Fibroblast of lung (primary cell): ENCODE measurements at regions not wholly inside any gene's neighbourhood (a gene's known extent, or its start where the extent isn't known, plus 50 kb on each side); places are given as distances from the start of the nearest gene placed in this dataset.

Experiments used
- DNase-seq, 2 donors: peaks; one replicate each; pipeline versions ENCODE4 v3.0.0 to v3.0.0-alpha.2; 2010; ENCODE audit warnings: low read depth in 2 of 2
- H2AFZ ChIP-seq: 2 replicates; pipeline ENCODE4 v1.5.1; 2012; ENCODE audit warnings: low read length, control low read depth, inconsistent platforms
- H3K27ac ChIP-seq: 2 replicates; pipeline ENCODE4 v1.5.1; 2011; ENCODE audit warnings: low read length, control low read depth; ENCODE audit not compliant: insufficient read depth
- H3K27me3 ChIP-seq: 2 replicates; pipeline ENCODE4 v1.5.1; 2011; ENCODE audit warnings: mild to moderate bottlenecking, low read length; ENCODE audit not compliant: control insufficient read depth, insufficient read depth
- H3K36me3 ChIP-seq: 2 replicates; pipeline ENCODE4 v1.5.1; 2011; ENCODE audit warnings: low read length; ENCODE audit not compliant: control insufficient read depth, insufficient read depth
- H3K4me1 ChIP-seq: 2 replicates; pipeline ENCODE4 v1.5.1; 2011; ENCODE audit warnings: low read length; ENCODE audit not compliant: control insufficient read depth, insufficient read depth; ENCODE audit errors: extremely low read depth
- H3K4me2 ChIP-seq: 2 replicates; pipeline ENCODE4 v1.5.1; 2011; ENCODE audit warnings: low read length, control low read depth; ENCODE audit not compliant: insufficient read depth; ENCODE audit errors: extremely low read depth
- H3K4me3 ChIP-seq, 4 experiments: fragments of 200-600 bp in 1 of 4; sonication (generic) in 1 of 4; replicated peaks in 1 of 4; 2 replicates each; pipeline ENCODE4 v1.5.1; 2011 to 2016; ENCODE audit warnings: low read length in 4 of 4, low read depth in 3 of 4, mild to moderate bottlenecking in 3 of 4, control low read depth in 2 of 4, inconsistent platforms in 1 of 4, mixed read lengths in 1 of 4; ENCODE audit not compliant: insufficient read depth in 1 of 4; ENCODE audit errors: control extremely low read depth in 1 of 4
- H3K79me2 ChIP-seq: 2 replicates; pipeline ENCODE4 v1.5.1; 2012; ENCODE audit warnings: mild to moderate bottlenecking, low read length, inconsistent platforms; ENCODE audit not compliant: control insufficient read depth, insufficient read depth
- H3K9ac ChIP-seq: 2 replicates; pipeline ENCODE4 v1.5.1; 2011; ENCODE audit warnings: mild to moderate bottlenecking, low read length, control low read depth; ENCODE audit not compliant: insufficient read depth
- H3K9me3 ChIP-seq: 2 replicates; pipeline ENCODE4 v1.5.1; 2012; ENCODE audit warnings: low read depth, low read length; ENCODE audit not compliant: control insufficient read depth, insufficient read depth
- H4K20me1 ChIP-seq: 2 replicates; pipeline ENCODE4 v1.5.1; 2011; ENCODE audit warnings: low read length; ENCODE audit not compliant: control insufficient read depth, insufficient read depth; ENCODE audit errors: extremely low read depth
- CTCF ChIP-seq, 2 donors: IDR thresholded peaks in 1 of 2; conservative IDR thresholded peaks in 1 of 2; 1 replicate in 1 of 2; 2 replicates in 1 of 2; pipeline ENCODE4 v1.5.1; 2011 to 2012; ENCODE audit warnings: low read length in 2 of 2, control low read depth in 1 of 2, inconsistent platforms in 1 of 2, low read depth in 1 of 2, mild to moderate bottlenecking in 1 of 2
- EZH2 ChIP-seq: IDR thresholded peaks from 2 replicates; pipeline ENCODE4 v1.5.1; 2012; ENCODE audit warnings: low read length, control low read depth, mild to moderate bottlenecking; ENCODE audit errors: missing control alignments

GRCh38 chr16:8258523-8258922, 331.8 kb downstream of the TMEM114 start:
- no peaks in the 10 kb centered on the region for H3K9me3 ChIP-seq
- no peak overlapping the region for H2AFZ ChIP-seq
- no peaks in the 10 kb centered on the region for H4K20me1 ChIP-seq
- H3K79me2 ChIP-seq, result no peaks in the 10 kb centered on the region
- no peak overlapping the region for H3K4me2 ChIP-seq
- H3K27ac ChIP-seq, result no peak overlapping the region
- H3K9ac ChIP-seq, result no peak overlapping the region
- no peaks in the 10 kb centered on the region for H3K4me1 ChIP-seq
- no peaks in the 10 kb centered on the region for H3K27me3 ChIP-seq
- DNase-seq, result no peak
- no peak overlapping the region for H3K4me3 ChIP-seq
- TF ChIP-seq CTCF (conservative IDR thresholded peaks at IDR 0.05 in 1 of 2, IDR thresholded peaks at IDR 0.05 in 1 of 2; ENCODE audit: low read depth in 1 of 2, low read length in 2 of 2), result no peak
- TF ChIP-seq EZH2, result no peak
- H3K36me3 ChIP-seq, result no peaks in the 10 kb centered on the region

- no peaks in the 10 kb centered on the region for H3K4me1 ChIP-seq
- H2AFZ ChIP-seq, result no peak overlapping the region
- no peaks in the 10 kb centered on the region for H3K9me3 ChIP-seq
- H3K36me3 ChIP-seq, result no peaks in the 10 kb centered on the region
- no peaks in the 10 kb centered on the region for H4K20me1 ChIP-seq
- H3K79me2 ChIP-seq, result no peaks in the 10 kb centered on the region
- no peak for TF ChIP-seq CTCF (conservative IDR thresholded peaks at IDR 0.05 in 1 of 2, IDR thresholded peaks at IDR 0.05 in 1 of 2; ENCODE audit: low read depth in 1 of 2, low read length in 2 of 2)
- no peak for TF ChIP-seq EZH2
- DNase-seq, result no peak
- no peak overlapping the region for H3K4me3 ChIP-seq
- H3K4me2 ChIP-seq, result no peak overlapping the region
- H3K9ac ChIP-seq, result no peak overlapping the region
- no peak overlapping the region for H3K27ac ChIP-seq
- H3K27me3 ChIP-seq, result no peaks in the 10 kb centered on the region
Measured at GRCh38 chr16:8257561-8257960, 332.8 kb downstream of the TMEM114 start.

- no peak overlapping the region for H3K4me2 ChIP-seq
- H4K20me1 ChIP-seq, result no peaks in the 10 kb centered on the region
- no peak for TF ChIP-seq CTCF (conservative IDR thresholded peaks at IDR 0.05 in 1 of 2, IDR thresholded peaks at IDR 0.05 in 1 of 2; ENCODE audit: low read depth in 1 of 2, low read length in 2 of 2)
- H3K9me3 ChIP-seq, result no peaks in the 10 kb centered on the region
- H3K4me3 ChIP-seq, result no peak overlapping the region
- no peak for DNase-seq
- H3K4me1 ChIP-seq, result no peaks in the 10 kb centered on the region
- no peaks in the 10 kb centered on the region for H3K36me3 ChIP-seq
- H2AFZ ChIP-seq, result no peak overlapping the region
- no peaks in the 10 kb centered on the region for H3K79me2 ChIP-seq
- H3K9ac ChIP-seq, result no peak overlapping the region
- no peaks in the 10 kb centered on the region for H3K27me3 ChIP-seq
- H3K27ac ChIP-seq, result no peak overlapping the region
Measured at GRCh38 chr16:8254405-8254804, 335.9 kb downstream of the TMEM114 start.
